8988T (cell line): ENCODE measurements at regions not wholly inside any gene's neighbourhood (a gene's known extent, or its start where the extent isn't known, plus 50 kb on each side); places are given as distances from the start of the nearest gene placed in this dataset.

ENCODE experiments used
- DNase-seq: peaks from one replicate; pipeline ENCODE4 v3.0.0; 2011

- DNase-seq = no peak
Measured at GRCh38 chr15:46331546-46331945, 696.7 kb downstream of the SQOR start.

GRCh38 chr15:46343196-46343935, 708.5 kb downstream of the SQOR start:
- DNase-seq = no peak

- no peak for DNase-seq
Measured at GRCh38 chr15:46344115-46344724, 709.4 kb downstream of the SQOR start.

DNA sequence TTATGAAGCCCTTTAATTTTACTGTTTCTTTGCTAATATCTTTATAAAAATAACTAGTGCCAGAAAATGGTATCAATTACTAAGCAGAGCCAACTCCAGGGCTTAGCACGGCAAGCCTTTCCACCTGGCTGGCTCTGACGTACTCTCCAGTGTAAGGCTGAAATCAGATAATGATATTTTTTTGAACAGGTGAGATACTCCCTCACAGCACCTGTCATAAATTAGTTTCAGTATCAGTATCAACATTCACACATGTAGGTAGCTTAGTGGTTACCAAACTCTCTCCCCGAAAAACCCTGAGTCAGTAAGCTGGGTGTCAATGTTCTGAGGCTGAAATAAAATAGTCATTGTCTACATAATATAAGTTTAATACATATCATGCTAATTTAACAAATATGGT, 710.1 kb downstream of the SQOR start:
- DNase-seq = no peak

DNA sequence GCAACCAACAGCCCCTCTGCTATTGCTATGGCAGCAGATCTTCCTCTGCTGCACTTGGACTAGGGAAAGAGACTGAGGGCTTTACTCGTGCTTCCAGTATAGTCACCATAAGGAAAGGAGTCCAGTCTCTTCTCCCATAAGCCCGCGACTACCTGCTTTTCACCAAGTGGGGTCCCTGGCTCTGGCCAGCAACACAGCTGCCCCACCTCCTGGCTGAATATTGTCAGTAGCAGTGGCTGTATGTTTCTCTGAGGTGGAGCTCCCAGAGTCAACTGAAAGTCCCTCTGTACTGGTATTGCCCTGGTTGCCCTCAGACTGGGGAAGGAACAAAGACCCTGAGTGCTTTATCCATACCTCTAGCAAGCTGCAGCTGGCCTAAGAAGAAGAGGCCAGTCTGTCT, 719.6 kb downstream of the SQOR start:
- no peak for DNase-seq

GRCh38 chr15:46365572-46365971, 730.7 kb downstream of the SQOR start:
- DNase-seq = no peak

DNA sequence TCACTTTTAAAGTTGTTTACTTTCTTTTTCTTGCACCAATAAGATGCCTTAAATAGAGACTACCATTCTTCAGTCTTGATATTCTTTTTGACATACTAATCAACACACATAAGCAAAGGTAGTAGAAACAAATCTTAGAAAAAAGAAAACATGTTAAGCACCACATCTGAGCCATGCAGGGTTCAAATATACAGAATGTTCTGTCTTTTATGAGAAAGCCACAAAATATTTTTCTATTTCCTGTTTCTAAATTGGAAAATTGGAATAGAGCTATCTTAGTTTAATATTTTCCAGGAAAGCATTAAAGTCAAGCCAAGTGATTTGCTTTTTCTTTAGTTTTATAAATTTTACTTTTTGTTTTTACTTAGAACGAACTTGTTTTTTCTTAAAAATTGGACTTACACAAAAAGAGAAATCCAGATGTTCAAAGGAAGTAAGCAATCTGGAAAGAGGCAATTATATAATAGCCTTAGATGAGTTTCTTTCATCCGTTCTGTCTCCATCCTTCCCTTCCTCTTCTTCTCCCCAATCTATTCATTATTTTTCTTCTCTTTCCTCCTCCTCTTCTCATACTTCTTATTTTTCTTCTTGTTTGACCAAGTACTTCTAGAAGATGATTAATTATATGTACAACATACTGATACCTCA, 731.7 kb downstream of the SQOR start:
- no peak for DNase-seq

DNA sequence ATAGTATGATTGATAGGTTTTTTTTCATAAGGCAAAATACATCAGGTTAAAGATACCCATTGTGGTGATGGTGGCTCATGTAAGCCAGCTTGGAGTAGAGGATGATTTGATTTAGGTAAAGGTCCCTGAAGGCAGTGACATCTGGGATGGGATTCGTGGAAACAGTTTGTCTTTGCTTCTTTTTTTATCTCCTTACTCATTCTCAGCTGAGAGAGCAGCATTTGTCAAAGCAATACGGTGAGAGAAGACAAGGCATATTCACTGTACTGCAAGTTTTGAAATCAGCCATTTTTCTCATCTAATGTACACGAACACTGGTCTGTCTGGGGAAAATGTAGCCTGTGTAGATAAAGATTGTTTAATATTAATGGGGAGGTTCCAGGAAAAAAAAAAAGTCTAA, 749.1 kb downstream of the SQOR start:
- no peak for DNase-seq

GRCh38 chr15:46386356-46386755, 751.5 kb downstream of the SQOR start:
- no peak for DNase-seq

- DNase-seq = no peak
Measured at GRCh38 chr15:46389739-46390138, 754.9 kb downstream of the SQOR start.

GRCh38 chr15:46394463-46394862, 759.6 kb downstream of the SQOR start:
- DNase-seq = no peak

GRCh38 chr15:46408312-46408711, 773.5 kb downstream of the SQOR start:
- DNase-seq = no peak

- no peak for DNase-seq
Measured at GRCh38 chr15:46409841-46410301, 775.0 kb downstream of the SQOR start.

DNA sequence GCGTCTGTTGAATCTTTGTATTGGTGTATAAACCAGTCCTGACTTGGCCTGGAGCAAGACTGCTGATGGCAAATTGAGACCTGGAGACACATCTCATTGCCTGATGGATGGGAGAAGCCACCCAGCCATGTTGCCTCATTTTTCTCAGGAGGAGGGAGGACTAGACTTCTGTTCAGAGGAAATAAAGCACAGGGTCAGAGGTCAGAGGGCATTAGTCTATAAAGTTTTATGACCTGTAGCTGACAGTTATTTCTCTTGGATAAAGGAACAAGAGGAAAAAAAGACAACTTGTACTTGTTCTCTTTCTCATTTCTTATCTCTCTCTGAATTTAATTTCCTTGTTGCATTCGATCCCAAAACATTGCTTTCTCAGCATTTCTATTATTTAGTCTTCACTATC, 775.9 kb downstream of the SQOR start:
- DNase-seq = no peak

- DNase-seq = no peak
Measured at GRCh38 chr15:46411900-46412299, 777.1 kb downstream of the SQOR start.

GRCh38 chr15:46413799-46414198, 779.0 kb downstream of the SQOR start:
- no peak for DNase-seq

DNA sequence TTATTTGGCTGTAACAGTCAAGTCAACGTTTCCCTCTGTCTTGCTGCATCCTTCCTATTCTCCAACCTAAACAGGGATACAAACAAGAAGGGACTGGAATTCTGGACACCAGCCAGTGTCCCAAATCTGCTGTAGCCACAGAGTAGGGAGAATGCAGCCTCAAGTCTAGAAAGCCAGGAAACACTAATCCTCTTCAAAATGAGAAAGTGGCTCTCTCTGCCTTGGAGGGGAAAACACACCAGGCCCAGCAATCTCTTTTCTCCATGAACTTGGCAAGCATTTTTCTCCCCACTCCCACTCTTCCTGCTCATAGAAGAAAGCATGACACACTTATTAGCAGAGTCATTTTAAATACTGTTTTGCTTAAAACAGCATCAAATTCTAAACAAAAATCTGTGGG, 781.7 kb downstream of the SQOR start:
- no peak for DNase-seq

GRCh38 chr15:46420990-46421389, 786.2 kb downstream of the SQOR start:
- no peak for DNase-seq

- no peak for DNase-seq
Measured at GRCh38 chr15:46441294-46442062, 806.6 kb downstream of the SQOR start.

DNA sequence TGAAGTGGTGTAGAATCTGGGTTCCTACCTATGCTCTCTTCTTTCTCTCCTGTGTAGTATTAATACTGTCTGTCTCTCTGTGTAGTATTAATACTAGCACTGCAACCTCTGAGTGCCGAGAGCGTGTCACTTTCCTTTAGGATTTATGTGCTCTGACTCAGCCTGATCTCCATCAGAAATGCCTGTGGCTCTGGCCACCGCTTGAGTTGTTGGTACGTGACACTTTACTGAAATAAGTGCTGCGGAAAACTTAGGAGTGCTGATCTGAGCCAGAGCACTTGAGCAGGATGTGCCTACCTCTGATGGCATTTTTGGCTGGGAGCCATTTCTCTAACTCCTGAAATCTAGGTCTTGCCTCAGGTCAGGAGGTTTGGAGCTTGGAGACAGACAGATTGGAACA, 807.4 kb downstream of the SQOR start:
- DNase-seq = no peak

DNA sequence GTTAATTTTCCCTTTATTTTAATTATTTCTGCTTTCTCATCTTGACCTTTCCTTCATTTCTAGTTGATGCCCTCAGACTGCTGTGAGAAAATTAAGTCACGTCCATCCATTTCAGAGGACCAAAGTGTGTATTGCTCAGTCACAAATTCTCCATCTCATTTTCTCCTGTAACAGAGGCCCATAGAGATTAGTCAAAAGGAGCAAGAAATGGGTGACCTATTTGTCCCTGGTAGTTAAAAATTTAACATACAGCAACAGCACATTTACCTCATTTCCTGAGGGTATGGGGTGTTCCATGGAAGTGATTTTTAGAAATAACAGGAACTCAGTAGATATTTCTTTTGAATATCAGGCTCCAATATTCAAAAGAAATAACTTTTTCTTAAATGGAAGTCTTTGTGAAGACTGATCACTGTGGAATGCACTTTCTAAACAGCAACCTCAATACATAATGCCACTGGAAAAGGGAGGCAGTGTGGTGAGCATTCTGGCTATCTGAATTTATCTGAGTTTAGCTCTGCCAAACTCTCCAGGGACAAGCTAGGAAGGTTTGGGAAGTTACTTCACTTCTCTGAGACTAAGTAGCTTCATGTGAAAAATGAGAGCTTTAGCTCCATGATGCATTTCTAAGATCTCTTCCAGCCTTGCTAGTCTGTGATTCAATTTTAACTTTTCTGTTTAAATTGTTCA, 808.2 kb downstream of the SQOR start:
- DNase-seq = no peak

- no peak for DNase-seq
Measured at GRCh38 chr15:46450112-46450809, 815.4 kb downstream of the SQOR start.
